ENCODE measurements at regions not wholly inside any gene's neighbourhood (a gene's known extent, or its start where the extent isn't known, plus 50 kb on each side); places are given as distances from the start of the nearest gene placed in this dataset.

DNA sequence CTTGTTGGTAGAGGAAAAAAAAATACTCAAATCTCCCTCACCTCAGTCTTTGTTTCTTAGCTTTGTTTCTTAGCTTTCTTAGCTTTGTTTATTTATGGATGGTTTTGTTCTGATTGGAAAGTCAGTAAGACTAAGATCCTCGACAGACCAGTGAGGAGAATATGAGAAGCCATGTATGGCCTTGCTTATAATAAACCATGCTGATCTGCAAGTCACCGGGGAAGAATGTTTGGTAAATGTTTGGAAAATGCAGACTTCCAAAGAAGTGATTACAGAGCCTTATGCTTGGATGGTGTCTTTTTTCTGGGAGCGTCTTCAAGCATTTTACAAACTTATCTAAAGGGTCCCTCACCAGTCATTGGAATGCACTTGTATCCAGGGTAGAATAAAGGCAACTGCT, 90.1 kb upstream of the NOCT start:
- Histone ChIP-seq H2BK120ac (ENCODE audit: low read depth, low read length) (peak overlapping the region; percentile 40), H2BK15ac (ENCODE audit: low read depth, low read length) (no peak overlapping the region; the same call in 2 of the 3 replicates), H3K4me2 (ENCODE audit: low read depth, low read length) (no peak overlapping the region; the same call in 1 of the 2 replicates), H3K9me1 (ENCODE audit: insufficient read depth, low read length) (no peaks in the 10 kb centered on the region), H3K4ac (ENCODE audit: low read depth, low read length) (no peak overlapping the region), H3K27ac (ENCODE audit: insufficient read depth, low read length) (no peak overlapping the region), H3K9me3 (ENCODE audit: control insufficient read depth, insufficient read depth, low read length) (no peaks in the 10 kb centered on the region), H3K18ac (ENCODE audit: low read depth, low read length) (no peak overlapping the region; the same call in 1 of the 2 replicates), H3K56ac (ENCODE audit: extremely low read depth, insufficient read depth, low read length) (no peak overlapping the region), H3K4me3 (ENCODE audit: insufficient read depth, low read depth, low read length) (no peak overlapping the region), H2AFZ (replicated peaks; ENCODE audit: low read length, poor library complexity) (no peak overlapping the region), H3K27me3 (ENCODE audit: control insufficient read depth, insufficient read depth, low read length) (no peaks in the 10 kb centered on the region), H2AK5ac (ENCODE audit: low read depth, low read length) (no peak overlapping the region), H4K5ac (ENCODE audit: low read depth, low read length) (no peak overlapping the region), H4K20me1 (ENCODE audit: insufficient read depth, low read length) (no peaks in the 10 kb centered on the region), H3K9ac (ENCODE audit: low read depth, low read length) (no peak overlapping the region), H4K8ac (ENCODE audit: low read depth in 2 of 2, low read length in 2 of 2) (0 out of 4 replicates have a peak overlapping the region, but pooled peaks of 1 of the 2 experiments have one; percentile 6), H2BK20ac (ENCODE audit: low read depth, low read length) (0 out of 2 replicates have a peak overlapping the region, but pooled peaks have one; percentile 22), H3K36me3 (ENCODE audit: control insufficient read depth, insufficient read depth, low read length) (no peaks in the 10 kb centered on the region), H2AK9ac (replicated peaks; ENCODE audit: low read depth, low read length, poor library complexity) (no peak overlapping the region), H3K23ac (ENCODE audit: low read depth, low read length) (no peak overlapping the region), H3K4me1 (ENCODE audit: control insufficient read depth, insufficient read depth, low read length) (peaks cover 3% of the 10 kb centered on the region; the same call in 1 of the 2 replicates), H2BK5ac (ENCODE audit: low read depth, low read length, poor library complexity, severe bottlenecking) (no peak overlapping the region), H4K91ac (ENCODE audit: insufficient read depth, low read depth, low read length) (no peak overlapping the region), H3K14ac (replicated peaks; ENCODE audit: low read depth, low read length) (no peak overlapping the region), H3K79me1 (ENCODE audit: low read depth in 1 of 2, low read length in 2 of 2) (no peaks in the 10 kb centered on the region)
- DNase-seq (peak; percentile 70), ATAC-seq (ENCODE audit: low read depth) (peak; percentile 95)
- ChIA-PET CTCF (interaction anchor here (1.3 kb wide), 1 partner anchor 12 kb away, joined by 4 read pairs; no protein-coding TSS in a partner anchor), POLR2A (ENCODE audit: unreplicated experiment) (no interaction called here)
- BruUV-seq (replicated peaks) = no TSS peak
- in situ Hi-C loops (cut with MboI; ENCODE audit: low sequenced_read_pairs) (no loop called here), intact Hi-C loops (cut with micrococcal nuclease) (no loop called here), dilution Hi-C loops (cut with HindIII; ENCODE audit: low sequenced_read_pairs, unreplicated experiment) (no loop called here)
- TF ChIP-seq RAD21 (IDR thresholded peaks at IDR 0.05; ENCODE audit: low read length) = no peak
- no peak for TF ChIP-seq MXI1 (IDR thresholded peaks at IDR 0.05; ENCODE audit: borderline replicate concordance, low read depth, low read length)
- TF ChIP-seq SMC3 (IDR thresholded peaks at IDR 0.05; ENCODE audit: low read depth, low read length) = no peak
- TF ChIP-seq, protein P1, sequence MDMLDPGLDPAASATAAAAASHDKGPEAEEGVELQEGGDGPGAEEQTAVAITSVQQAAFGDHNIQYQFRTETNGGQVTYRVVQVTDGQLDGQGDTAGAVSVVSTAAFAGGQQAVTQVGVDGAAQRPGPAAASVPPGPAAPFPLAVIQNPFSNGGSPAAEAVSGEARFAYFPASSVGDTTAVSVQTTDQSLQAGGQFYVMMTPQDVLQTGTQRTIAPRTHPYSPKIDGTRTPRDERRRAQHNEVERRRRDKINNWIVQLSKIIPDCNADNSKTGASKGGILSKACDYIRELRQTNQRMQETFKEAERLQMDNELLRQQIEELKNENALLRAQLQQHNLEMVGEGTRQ (IDR thresholded peaks at IDR 0.05; ENCODE audit: low read depth, low read length) = no peak
- TF ChIP-seq MAZ (IDR thresholded peaks at IDR 0.05; ENCODE audit: borderline replicate concordance, low read depth, low read length) = no peak
- no peak for TF ChIP-seq CEBPB (IDR thresholded peaks at IDR 0.05; ENCODE audit: low read depth, low read length)
- TF ChIP-seq POLR2A (IDR thresholded peaks at IDR 0.05; ENCODE audit: low read depth, low read length) = no peak
- TF ChIP-seq, protein P2, sequence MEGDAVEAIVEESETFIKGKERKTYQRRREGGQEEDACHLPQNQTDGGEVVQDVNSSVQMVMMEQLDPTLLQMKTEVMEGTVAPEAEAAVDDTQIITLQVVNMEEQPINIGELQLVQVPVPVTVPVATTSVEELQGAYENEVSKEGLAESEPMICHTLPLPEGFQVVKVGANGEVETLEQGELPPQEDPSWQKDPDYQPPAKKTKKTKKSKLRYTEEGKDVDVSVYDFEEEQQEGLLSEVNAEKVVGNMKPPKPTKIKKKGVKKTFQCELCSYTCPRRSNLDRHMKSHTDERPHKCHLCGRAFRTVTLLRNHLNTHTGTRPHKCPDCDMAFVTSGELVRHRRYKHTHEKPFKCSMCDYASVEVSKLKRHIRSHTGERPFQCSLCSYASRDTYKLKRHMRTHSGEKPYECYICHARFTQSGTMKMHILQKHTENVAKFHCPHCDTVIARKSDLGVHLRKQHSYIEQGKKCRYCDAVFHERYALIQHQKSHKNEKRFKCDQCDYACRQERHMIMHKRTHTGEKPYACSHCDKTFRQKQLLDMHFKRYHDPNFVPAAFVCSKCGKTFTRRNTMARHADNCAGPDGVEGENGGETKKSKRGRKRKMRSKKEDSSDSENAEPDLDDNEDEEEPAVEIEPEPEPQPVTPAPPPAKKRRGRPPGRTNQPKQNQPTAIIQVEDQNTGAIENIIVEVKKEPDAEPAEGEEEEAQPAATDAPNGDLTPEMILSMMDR (conservative IDR thresholded peaks at IDR 0.05; ENCODE audit: low read depth, low read length) = no peak
- TF ChIP-seq, protein P3, sequence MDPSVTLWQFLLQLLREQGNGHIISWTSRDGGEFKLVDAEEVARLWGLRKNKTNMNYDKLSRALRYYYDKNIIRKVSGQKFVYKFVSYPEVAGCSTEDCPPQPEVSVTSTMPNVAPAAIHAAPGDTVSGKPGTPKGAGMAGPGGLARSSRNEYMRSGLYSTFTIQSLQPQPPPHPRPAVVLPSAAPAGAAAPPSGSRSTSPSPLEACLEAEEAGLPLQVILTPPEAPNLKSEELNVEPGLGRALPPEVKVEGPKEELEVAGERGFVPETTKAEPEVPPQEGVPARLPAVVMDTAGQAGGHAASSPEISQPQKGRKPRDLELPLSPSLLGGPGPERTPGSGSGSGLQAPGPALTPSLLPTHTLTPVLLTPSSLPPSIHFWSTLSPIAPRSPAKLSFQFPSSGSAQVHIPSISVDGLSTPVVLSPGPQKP (IDR thresholded peaks at IDR 0.05; ENCODE audit: borderline replicate concordance, low read depth, low read length) = no peak
- TF ChIP-seq RFX5 (IDR thresholded peaks at IDR 0.05; ENCODE audit: low read depth, low read length) = no peak
- no peak for TF ChIP-seq BHLHE40 (IDR thresholded peaks at IDR 0.05; ENCODE audit: low read depth, low read length)
- TF ChIP-seq MAFK (IDR thresholded peaks at IDR 0.05; ENCODE audit: low read depth, low read length) = no peak
- WGBS, 2 experiments (ENCODE audit: extremely low coverage in 2 of 2, insufficient read length in 1 of 2) = no CpG with 5 or more reads among the region's 3 CpGs
